ENCODE measurements at regions not wholly inside any gene's neighbourhood (a gene's known extent, or its start where the extent isn't known, plus 50 kb on each side); places are given as distances from the start of the nearest gene placed in this dataset.

DNA sequence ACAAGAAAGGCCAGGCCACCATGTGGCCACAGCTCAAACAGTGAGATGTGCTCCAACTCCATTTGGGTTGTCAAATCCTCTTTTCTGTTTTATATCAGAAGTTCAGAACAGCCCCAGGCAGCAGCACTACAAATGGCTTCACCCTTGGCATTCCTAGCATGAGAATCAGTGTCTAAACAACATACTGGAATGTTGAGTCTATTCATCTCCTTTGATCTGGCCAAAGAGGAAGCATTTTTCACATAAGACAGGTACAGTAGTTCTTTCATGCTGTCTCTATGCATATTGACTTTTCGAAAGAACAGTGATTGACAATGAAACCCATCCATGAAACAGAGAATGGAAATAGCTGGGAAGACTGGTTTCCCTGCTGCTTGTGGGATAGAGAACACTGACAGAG is 289.5 kb downstream of the USP46 start:
- Histone ChIP-seq H3K36me3 (ENCODE audit: control insufficient read depth in 2 of 4, insufficient read depth in 4 of 4, low read length in 3 of 4) (no peaks in the 10 kb centered on the region), H3K23ac (ENCODE audit: insufficient read length) (no peak overlapping the region), H3K27ac (ENCODE audit: low read depth, low read length) (no peak overlapping the region), H2BK120ac (replicated peaks; ENCODE audit: low read depth, low read length) (no peak overlapping the region), H3K23me2 (ENCODE audit: low read depth, low read length) (no peaks in the 10 kb centered on the region), H2BK12ac (ENCODE audit: low read depth, low read length) (no peak overlapping the region), H3K4ac (replicated peaks; ENCODE audit: insufficient read length, low read depth, low read length) (no peak overlapping the region), H3K14ac (ENCODE audit: insufficient read length) (no peak overlapping the region), H4K5ac (ENCODE audit: insufficient read length, low read depth, low read length) (no peak overlapping the region), H3K4me3 (ENCODE audit: extremely low read depth in 1 of 4, insufficient read depth in 2 of 4, low read depth in 3 of 4, low read length in 4 of 4) (no peak overlapping the region), H3K4me2 (ENCODE audit: insufficient read depth in 1 of 2, low read depth in 2 of 2, low read length in 2 of 2) (no peak overlapping the region), H3K9ac (replicated peaks in 1 of 4; ENCODE audit: extremely low read depth in 1 of 4, low read depth in 3 of 4, low read length in 3 of 4) (no peak overlapping the region), H3K27me3 (replicated peaks in 1 of 4; ENCODE audit: control insufficient read depth in 3 of 4, extremely low read depth in 1 of 4, insufficient read depth in 3 of 4, low read length in 3 of 4) (no peaks in the 10 kb centered on the region), H3K9me3 (ENCODE audit: insufficient read depth in 2 of 2, low read depth in 1 of 2, low read length in 1 of 2) (no peaks in the 10 kb centered on the region), H3K56ac (replicated peaks; ENCODE audit: insufficient read length, low read depth, low read length) (no peak overlapping the region), H3K79me2 (ENCODE audit: control insufficient read depth in 1 of 2, insufficient read depth in 2 of 2, low read length in 2 of 2) (no peaks in the 10 kb centered on the region), H3K18ac (ENCODE audit: extremely low read depth, low read length) (no peak overlapping the region), H4K8ac (ENCODE audit: extremely low read depth, insufficient read depth, low read length) (no peak overlapping the region), H2AFZ (ENCODE audit: low read length) (no peak overlapping the region), H3K4me1 (replicated peaks in 1 of 4; ENCODE audit: control insufficient read depth in 3 of 4, insufficient read depth in 4 of 4, low read length in 3 of 4) (peaks cover 0 to 5% (median 0%) of the 10 kb centered on the region in 4 experiments; a peak in 2 of 7 replicates), H4K20me1 (replicated peaks in 1 of 2; ENCODE audit: control insufficient read depth in 1 of 2, insufficient read depth in 2 of 2, low read length in 2 of 2) (peaks cover 0 to 1% of the 10 kb centered on the region in 2 experiments), H2BK5ac (ENCODE audit: low read depth, low read length) (no peak overlapping the region), H2AK5ac (ENCODE audit: low read depth, low read length) (no peak overlapping the region), H4K91ac (replicated peaks; ENCODE audit: insufficient read length, low read length) (no peak overlapping the region), H3K79me1 (ENCODE audit: low read depth, low read length) (no peaks in the 10 kb centered on the region), H2BK15ac (ENCODE audit: low read length) (no peak overlapping the region), H2BK20ac (ENCODE audit: low read length) (no peak overlapping the region)
- FAIRE-seq (no peak), DNase-seq (ENCODE audit: low read depth in 1 of 2, low spot score in 2 of 2) (no peak)
- ChIA-PET POLR2A (ENCODE audit: partially characterized antibody) (no interaction called here), CTCF (ENCODE audit: partially characterized antibody) (interaction anchor here (0.6 to 1.6 kb wide), 3 partner anchors 240 to 617 kb away, joined by 3 to 4 read pairs (median 3); no protein-coding TSS in a partner anchor)
- WGBS, 2 experiments (ENCODE audit: extremely low coverage in 1 of 2, insufficient coverage in 1 of 2, insufficient read length in 1 of 2, insufficient replicate concordance in 2 of 2, low coverage in 1 of 2, low lambda C conversion rate in 2 of 2, missing lambda C conversion rate in 1 of 2): 92% methylated on average over 1 of the region's 1 CpG; no CpG with 5 or more reads in 1 of the 2 experiments
- TF ChIP-seq CHD2 (IDR thresholded peaks at IDR 0.05; ENCODE audit: low read length): no peak
- TF ChIP-seq SP2 (IDR thresholded peaks at IDR 0.05; ENCODE audit: low read length): no peak
- TF ChIP-seq, protein P1, sequence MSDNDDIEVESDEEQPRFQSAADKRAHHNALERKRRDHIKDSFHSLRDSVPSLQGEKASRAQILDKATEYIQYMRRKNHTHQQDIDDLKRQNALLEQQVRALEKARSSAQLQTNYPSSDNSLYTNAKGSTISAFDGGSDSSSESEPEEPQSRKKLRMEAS (IDR thresholded peaks at IDR 0.05): no peak
- TF ChIP-seq HDAC2 (IDR thresholded peaks at IDR 0.05; ENCODE audit: borderline replicate concordance in 1 of 2, low read depth in 2 of 2, low read length in 2 of 2): no peak
- no peak for TF ChIP-seq KDM4A (IDR thresholded peaks at IDR 0.05; ENCODE audit: low read depth, low read length, severe bottlenecking)
- TF ChIP-seq, protein P2, sequence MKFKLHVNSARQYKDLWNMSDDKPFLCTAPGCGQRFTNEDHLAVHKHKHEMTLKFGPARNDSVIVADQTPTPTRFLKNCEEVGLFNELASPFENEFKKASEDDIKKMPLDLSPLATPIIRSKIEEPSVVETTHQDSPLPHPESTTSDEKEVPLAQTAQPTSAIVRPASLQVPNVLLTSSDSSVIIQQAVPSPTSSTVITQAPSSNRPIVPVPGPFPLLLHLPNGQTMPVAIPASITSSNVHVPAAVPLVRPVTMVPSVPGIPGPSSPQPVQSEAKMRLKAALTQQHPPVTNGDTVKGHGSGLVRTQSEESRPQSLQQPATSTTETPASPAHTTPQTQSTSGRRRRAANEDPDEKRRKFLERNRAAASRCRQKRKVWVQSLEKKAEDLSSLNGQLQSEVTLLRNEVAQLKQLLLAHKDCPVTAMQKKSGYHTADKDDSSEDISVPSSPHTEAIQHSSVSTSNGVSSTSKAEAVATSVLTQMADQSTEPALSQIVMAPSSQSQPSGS (IDR thresholded peaks at IDR 0.05; ENCODE audit: low read length): no peak
- TF ChIP-seq, protein P3, sequence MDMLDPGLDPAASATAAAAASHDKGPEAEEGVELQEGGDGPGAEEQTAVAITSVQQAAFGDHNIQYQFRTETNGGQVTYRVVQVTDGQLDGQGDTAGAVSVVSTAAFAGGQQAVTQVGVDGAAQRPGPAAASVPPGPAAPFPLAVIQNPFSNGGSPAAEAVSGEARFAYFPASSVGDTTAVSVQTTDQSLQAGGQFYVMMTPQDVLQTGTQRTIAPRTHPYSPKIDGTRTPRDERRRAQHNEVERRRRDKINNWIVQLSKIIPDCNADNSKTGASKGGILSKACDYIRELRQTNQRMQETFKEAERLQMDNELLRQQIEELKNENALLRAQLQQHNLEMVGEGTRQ (IDR thresholded peaks at IDR 0.05; ENCODE audit: low read length): no peak

Measured in H1 (cell line).